ENCODE measurements at regions not wholly inside any gene's neighbourhood (a gene's known extent, or its start where the extent isn't known, plus 50 kb on each side); places are given as distances from the start of the nearest gene placed in this dataset.
"Not testable (repeated sequence)": the region's sequence is repeated elsewhere in the genome, so short reads cannot be mapped to it uniquely, and the experiment has no call there.

- not testable (repeated sequence) for H4K20me1 ChIP-seq (ENCODE audit: insufficient read depth, low read length); H3K27me3 ChIP-seq (ENCODE audit: insufficient read depth, low read length, poor library complexity); H2AFZ ChIP-seq (ENCODE audit: low read depth, low read length)
Measured at GRCh38 chr15:20148679-20149078, 392.9 kb downstream of the GOLGA6L6 start.

GRCh38 chr15:20148008-20148407 lies 393.6 kb downstream of the GOLGA6L6 start:
- ATAC-seq (ENCODE audit: insufficient read depth, low read depth); H3K36me3 ChIP-seq (ENCODE audit: insufficient read depth, low read length); DNase-seq; H2AFZ ChIP-seq (ENCODE audit: low read depth, low read length); H3K79me2 ChIP-seq (ENCODE audit: insufficient read depth, low read length); H3K27me3 ChIP-seq (ENCODE audit: insufficient read depth, low read length, poor library complexity); H3K4me1 ChIP-seq (ENCODE audit: insufficient read depth, low read length); H3K9ac ChIP-seq (ENCODE audit: low read depth, low read length); H4K20me1 ChIP-seq (ENCODE audit: insufficient read depth, low read length); H3K4me3 ChIP-seq (ENCODE audit: low read depth in 1 of 2, low read length in 2 of 2); H3K9me3 ChIP-seq (ENCODE audit: insufficient read depth, low read length, severe bottlenecking); H3K27ac ChIP-seq (ENCODE audit: low read length); H3K4me2 ChIP-seq (ENCODE audit: insufficient read depth, low read length): not testable (repeated sequence)

More at GRCh38 chr15:20148679-20149078, 392.9 kb downstream of the GOLGA6L6 start:
- H3K9ac ChIP-seq (ENCODE audit: low read depth, low read length); H3K4me1 ChIP-seq (ENCODE audit: insufficient read depth, low read length); H3K36me3 ChIP-seq (ENCODE audit: insufficient read depth, low read length); H3K27ac ChIP-seq (ENCODE audit: low read length); DNase-seq; H3K4me3 ChIP-seq (ENCODE audit: low read depth in 1 of 2, low read length in 2 of 2); H3K4me2 ChIP-seq (ENCODE audit: insufficient read depth, low read length); ATAC-seq (ENCODE audit: insufficient read depth, low read depth); H3K79me2 ChIP-seq (ENCODE audit: insufficient read depth, low read length); H3K9me3 ChIP-seq (ENCODE audit: insufficient read depth, low read length, severe bottlenecking): not testable (repeated sequence)

- not testable (repeated sequence) for H3K4me2 ChIP-seq (ENCODE audit: insufficient read depth, low read length); H2AFZ ChIP-seq (ENCODE audit: low read depth, low read length); H4K20me1 ChIP-seq (ENCODE audit: insufficient read depth, low read length); H3K9me3 ChIP-seq (ENCODE audit: insufficient read depth, low read length, severe bottlenecking); H3K27ac ChIP-seq (ENCODE audit: low read length); H3K27me3 ChIP-seq (ENCODE audit: insufficient read depth, low read length, poor library complexity); H3K4me3 ChIP-seq (ENCODE audit: low read depth in 1 of 2, low read length in 2 of 2); DNase-seq; ATAC-seq (ENCODE audit: insufficient read depth, low read depth); H3K9ac ChIP-seq (ENCODE audit: low read depth, low read length); H3K79me2 ChIP-seq (ENCODE audit: insufficient read depth, low read length); H3K36me3 ChIP-seq (ENCODE audit: insufficient read depth, low read length); H3K4me1 ChIP-seq (ENCODE audit: insufficient read depth, low read length)
Measured at GRCh38 chr15:20144333-20145036, 397.1 kb downstream of the GOLGA6L6 start.

- not testable (repeated sequence) for H3K9me3 ChIP-seq (ENCODE audit: insufficient read depth, low read length, severe bottlenecking); H4K20me1 ChIP-seq (ENCODE audit: insufficient read depth, low read length); H3K4me1 ChIP-seq (ENCODE audit: insufficient read depth, low read length); H3K9ac ChIP-seq (ENCODE audit: low read depth, low read length); H3K27me3 ChIP-seq (ENCODE audit: insufficient read depth, low read length, poor library complexity); ATAC-seq (ENCODE audit: insufficient read depth, low read depth); H3K27ac ChIP-seq (ENCODE audit: low read length); H3K4me2 ChIP-seq (ENCODE audit: insufficient read depth, low read length); H3K4me3 ChIP-seq (ENCODE audit: low read depth in 1 of 2, low read length in 2 of 2); H2AFZ ChIP-seq (ENCODE audit: low read depth, low read length); H3K36me3 ChIP-seq (ENCODE audit: insufficient read depth, low read length); DNase-seq; H3K79me2 ChIP-seq (ENCODE audit: insufficient read depth, low read length)
Measured at GRCh38 chr15:20142906-20143305, 398.7 kb downstream of the GOLGA6L6 start.

- H3K4me3 ChIP-seq (ENCODE audit: low read depth in 1 of 2, low read length in 2 of 2); H3K27me3 ChIP-seq (ENCODE audit: insufficient read depth, low read length, poor library complexity); H3K79me2 ChIP-seq (ENCODE audit: insufficient read depth, low read length); H3K27ac ChIP-seq (ENCODE audit: low read length); H2AFZ ChIP-seq (ENCODE audit: low read depth, low read length); H3K4me1 ChIP-seq (ENCODE audit: insufficient read depth, low read length); DNase-seq; ATAC-seq (ENCODE audit: insufficient read depth, low read depth); H3K36me3 ChIP-seq (ENCODE audit: insufficient read depth, low read length); H3K4me2 ChIP-seq (ENCODE audit: insufficient read depth, low read length); H4K20me1 ChIP-seq (ENCODE audit: insufficient read depth, low read length); H3K9me3 ChIP-seq (ENCODE audit: insufficient read depth, low read length, severe bottlenecking); H3K9ac ChIP-seq (ENCODE audit: low read depth, low read length): not testable (repeated sequence)
Measured at GRCh38 chr15:20142410-20142809, 399.2 kb downstream of the GOLGA6L6 start.

GRCh38 chr15:20124668-20125067 lies 416.9 kb downstream of the GOLGA6L6 start:
- not testable (repeated sequence) for H3K9ac ChIP-seq (ENCODE audit: low read depth, low read length); H3K36me3 ChIP-seq (ENCODE audit: insufficient read depth, low read length); H3K27ac ChIP-seq (ENCODE audit: low read length); H2AFZ ChIP-seq (ENCODE audit: low read depth, low read length); H3K4me2 ChIP-seq (ENCODE audit: insufficient read depth, low read length); H3K4me3 ChIP-seq (ENCODE audit: low read depth in 1 of 2, low read length in 2 of 2); H3K9me3 ChIP-seq (ENCODE audit: insufficient read depth, low read length, severe bottlenecking); H3K4me1 ChIP-seq (ENCODE audit: insufficient read depth, low read length); DNase-seq; H3K79me2 ChIP-seq (ENCODE audit: insufficient read depth, low read length); H3K27me3 ChIP-seq (ENCODE audit: insufficient read depth, low read length, poor library complexity); H4K20me1 ChIP-seq (ENCODE audit: insufficient read depth, low read length); ATAC-seq (ENCODE audit: insufficient read depth, low read depth)

All from DND-41 (cell line).